ENCODE measurements at regions not wholly inside any gene's neighbourhood (a gene's known extent, or its start where the extent isn't known, plus 50 kb on each side); places are given as distances from the start of the nearest gene placed in this dataset.
"Not testable (repeated sequence)": the region's sequence is repeated elsewhere in the genome, so short reads cannot be mapped to it uniquely, and the experiment has no call there.

DNA sequence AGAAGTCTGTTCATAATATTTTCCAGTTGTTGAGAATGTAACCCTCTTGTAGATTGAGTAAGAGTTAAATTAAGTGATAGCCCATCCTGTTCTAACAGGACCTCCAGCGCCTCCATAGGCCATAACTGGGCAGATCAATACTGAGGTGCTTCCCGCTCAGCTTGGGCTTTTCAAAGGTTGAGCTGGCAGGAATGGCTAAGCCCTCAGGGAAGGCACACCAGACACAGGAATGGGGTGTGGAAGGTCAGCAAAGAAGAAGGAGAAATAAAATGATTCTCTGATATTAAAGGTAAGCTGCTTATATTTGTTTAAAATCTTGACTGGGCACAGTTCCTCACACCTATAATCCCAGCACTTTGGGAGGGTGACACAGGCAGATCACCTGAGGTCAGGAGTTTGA lies 737.8 kb upstream of the TPTE start:
- H3K4me3 ChIP-seq; H3K27me3 ChIP-seq (ENCODE audit: low read depth); in situ Hi-C loops (cut with MboI; ENCODE audit: low sequenced_read_pairs); H3K4me1 ChIP-seq; H3K36me3 ChIP-seq (replicated peaks); H3K9me3 ChIP-seq; DNase-seq (ENCODE audit: low spot score in 2 of 2): not testable (repeated sequence)

DNA sequence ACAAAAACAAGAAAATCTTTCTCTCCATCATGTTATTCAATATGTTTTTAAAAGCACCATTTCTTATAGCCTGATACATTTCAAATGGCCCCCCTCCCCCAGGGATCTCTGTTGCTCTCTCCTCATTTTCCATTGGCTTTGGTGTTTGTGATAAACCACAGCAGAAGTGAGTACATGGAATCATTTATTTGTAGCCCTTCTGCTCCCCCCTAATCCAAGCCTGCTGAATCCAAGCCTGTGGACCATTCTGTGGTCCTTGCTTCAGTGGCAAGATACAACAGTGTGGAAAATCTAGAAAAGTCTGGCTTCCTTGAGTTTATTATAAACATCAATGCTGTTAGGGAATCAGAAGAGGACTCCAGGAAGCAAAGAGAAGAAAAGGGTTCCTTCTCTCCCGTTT lies 737.2 kb upstream of the TPTE start:
- H3K9me3 ChIP-seq; H3K4me3 ChIP-seq; H3K4me1 ChIP-seq; H3K27me3 ChIP-seq (ENCODE audit: low read depth); in situ Hi-C loops (cut with MboI; ENCODE audit: low sequenced_read_pairs); H3K36me3 ChIP-seq (replicated peaks); DNase-seq (ENCODE audit: low spot score in 2 of 2): not testable (repeated sequence)

DNA sequence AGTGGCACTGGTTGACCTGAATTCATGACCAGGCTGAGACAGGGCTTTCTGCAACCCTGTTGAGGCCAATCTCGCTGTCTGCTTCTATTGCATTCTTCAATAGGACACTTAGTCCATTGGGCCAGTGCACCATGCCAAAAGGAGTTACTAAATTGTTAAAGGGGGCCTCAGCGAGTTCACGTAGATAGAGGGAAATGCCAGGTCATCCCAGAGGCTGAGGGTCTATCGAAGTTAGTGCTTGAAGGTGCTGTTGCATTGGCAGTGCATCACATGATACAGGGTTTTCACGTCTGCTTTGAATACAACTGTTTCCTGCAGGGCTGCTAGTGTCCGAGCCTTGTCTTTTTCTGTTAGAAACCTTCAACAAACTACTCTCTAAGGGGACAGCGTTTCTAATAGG lies 735.3 kb upstream of the TPTE start:
- DNase-seq (ENCODE audit: low spot score in 2 of 2); H3K27me3 ChIP-seq (ENCODE audit: low read depth); H3K4me3 ChIP-seq; H3K4me1 ChIP-seq; H3K36me3 ChIP-seq (replicated peaks); in situ Hi-C loops (cut with MboI; ENCODE audit: low sequenced_read_pairs): not testable (repeated sequence)
- H3K9me3 ChIP-seq: peaks cover 13% of the 10 kb centered on the region

DNA sequence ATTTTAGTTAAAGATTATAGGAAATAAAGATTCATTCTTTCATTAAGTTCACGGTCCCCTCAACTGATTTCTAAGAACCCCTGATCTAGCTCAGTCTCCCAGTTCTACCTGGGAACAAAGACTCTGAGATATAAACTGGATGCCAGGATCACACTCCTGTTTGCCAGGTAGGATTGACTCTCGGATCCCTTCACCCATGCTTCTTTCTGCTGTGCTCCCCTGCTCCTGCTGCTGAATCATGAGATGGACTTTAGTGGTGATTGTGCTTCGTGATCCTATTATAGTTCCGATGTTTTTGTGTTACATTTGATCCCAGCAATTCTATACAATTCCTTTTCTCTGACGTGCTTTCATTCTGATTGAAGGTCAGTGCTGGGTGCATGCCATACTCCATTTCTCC lies 733.1 kb upstream of the TPTE start:
- in situ Hi-C loops (cut with MboI; ENCODE audit: low sequenced_read_pairs); H3K4me3 ChIP-seq; DNase-seq (ENCODE audit: low spot score in 2 of 2); H3K27me3 ChIP-seq (ENCODE audit: low read depth); H3K36me3 ChIP-seq (replicated peaks); H3K4me1 ChIP-seq: not testable (repeated sequence)
- H3K9me3 ChIP-seq: peaks cover 14% of the 10 kb centered on the region

GRCh38 chr21:9790354-9790753 lies 731.0 kb upstream of the TPTE start:
- H3K4me3 ChIP-seq; H3K4me1 ChIP-seq; H3K27me3 ChIP-seq (ENCODE audit: low read depth); H3K36me3 ChIP-seq (replicated peaks); in situ Hi-C loops (cut with MboI; ENCODE audit: low sequenced_read_pairs); DNase-seq (ENCODE audit: low spot score in 2 of 2): not testable (repeated sequence)
- peaks cover 18% of the 10 kb centered on the region for H3K9me3 ChIP-seq

DNA sequence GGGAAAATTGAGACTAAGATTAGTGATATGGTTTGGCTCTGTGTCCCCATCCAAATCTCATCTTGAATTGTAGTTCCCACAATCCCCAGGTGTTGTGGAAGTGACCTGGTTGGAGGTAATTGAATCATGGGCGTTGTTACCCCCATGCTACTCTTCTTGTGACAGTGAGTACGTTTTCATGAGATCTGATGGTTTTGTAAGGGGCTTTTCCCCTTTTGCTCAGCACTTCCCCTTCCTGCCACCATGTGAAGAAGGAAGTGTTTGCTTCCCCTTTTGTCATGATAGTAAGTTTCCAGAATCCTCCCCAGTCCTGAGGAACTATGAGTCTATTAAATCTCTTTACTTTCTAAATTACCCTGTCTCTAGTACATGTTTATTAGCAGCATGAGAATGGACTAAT lies 729.9 kb upstream of the TPTE start:
- in situ Hi-C loops (cut with MboI; ENCODE audit: low sequenced_read_pairs); H3K4me1 ChIP-seq; H3K36me3 ChIP-seq (replicated peaks); DNase-seq (ENCODE audit: low spot score in 2 of 2); H3K27me3 ChIP-seq (ENCODE audit: low read depth); H3K4me3 ChIP-seq: not testable (repeated sequence)
- peaks cover 18% of the 10 kb centered on the region for H3K9me3 ChIP-seq

- in situ Hi-C loops (cut with MboI; ENCODE audit: low sequenced_read_pairs): not testable (repeated sequence)
Measured at GRCh38 chr21:9795291-9795690, 726.1 kb upstream of the TPTE start.

DNA sequence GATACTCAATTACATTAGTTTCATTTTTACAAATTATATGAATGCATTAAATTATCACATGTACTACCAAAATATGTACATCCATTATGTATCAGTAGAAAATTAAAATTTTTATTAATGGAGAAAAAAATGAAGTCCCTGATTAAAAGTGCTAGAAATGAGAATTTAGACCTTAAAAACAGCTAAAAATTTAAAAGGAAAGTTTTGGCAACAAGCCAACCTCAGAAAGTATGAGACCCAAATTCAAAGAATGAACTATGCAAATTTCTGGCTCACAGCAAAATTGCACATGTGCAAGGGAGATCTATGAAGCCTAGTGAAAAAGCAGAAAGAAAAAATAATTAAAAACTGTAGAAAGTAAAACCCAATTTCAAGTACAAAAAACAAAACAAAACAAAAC lies 725.1 kb upstream of the TPTE start:
- in situ Hi-C loops (cut with MboI; ENCODE audit: low sequenced_read_pairs); DNase-seq (ENCODE audit: low spot score in 2 of 2): not testable (repeated sequence)
- peaks cover 11% of the 10 kb centered on the region for H3K9me3 ChIP-seq

More at GRCh38 chr21:9795291-9795690, 726.1 kb upstream of the TPTE start:
- H3K4me3 ChIP-seq; H3K4me1 ChIP-seq; H3K27me3 ChIP-seq (ENCODE audit: low read depth); H3K36me3 ChIP-seq (replicated peaks); DNase-seq (ENCODE audit: low spot score in 2 of 2): not testable (repeated sequence)
- peaks cover 11% of the 10 kb centered on the region for H3K9me3 ChIP-seq

GRCh38 chr21:9807675-9808074 lies 713.7 kb upstream of the TPTE start:
- H3K4me1 ChIP-seq; DNase-seq (ENCODE audit: low spot score in 2 of 2); H3K9me3 ChIP-seq; H3K27me3 ChIP-seq (ENCODE audit: low read depth); H3K4me3 ChIP-seq; in situ Hi-C loops (cut with MboI; ENCODE audit: low sequenced_read_pairs); H3K36me3 ChIP-seq (replicated peaks): not testable (repeated sequence)

More for the DNA sequence above, 725.1 kb upstream of the TPTE start:
- not testable (repeated sequence) for H3K27me3 ChIP-seq (ENCODE audit: low read depth); H3K36me3 ChIP-seq (replicated peaks); H3K4me1 ChIP-seq; H3K4me3 ChIP-seq

DNA sequence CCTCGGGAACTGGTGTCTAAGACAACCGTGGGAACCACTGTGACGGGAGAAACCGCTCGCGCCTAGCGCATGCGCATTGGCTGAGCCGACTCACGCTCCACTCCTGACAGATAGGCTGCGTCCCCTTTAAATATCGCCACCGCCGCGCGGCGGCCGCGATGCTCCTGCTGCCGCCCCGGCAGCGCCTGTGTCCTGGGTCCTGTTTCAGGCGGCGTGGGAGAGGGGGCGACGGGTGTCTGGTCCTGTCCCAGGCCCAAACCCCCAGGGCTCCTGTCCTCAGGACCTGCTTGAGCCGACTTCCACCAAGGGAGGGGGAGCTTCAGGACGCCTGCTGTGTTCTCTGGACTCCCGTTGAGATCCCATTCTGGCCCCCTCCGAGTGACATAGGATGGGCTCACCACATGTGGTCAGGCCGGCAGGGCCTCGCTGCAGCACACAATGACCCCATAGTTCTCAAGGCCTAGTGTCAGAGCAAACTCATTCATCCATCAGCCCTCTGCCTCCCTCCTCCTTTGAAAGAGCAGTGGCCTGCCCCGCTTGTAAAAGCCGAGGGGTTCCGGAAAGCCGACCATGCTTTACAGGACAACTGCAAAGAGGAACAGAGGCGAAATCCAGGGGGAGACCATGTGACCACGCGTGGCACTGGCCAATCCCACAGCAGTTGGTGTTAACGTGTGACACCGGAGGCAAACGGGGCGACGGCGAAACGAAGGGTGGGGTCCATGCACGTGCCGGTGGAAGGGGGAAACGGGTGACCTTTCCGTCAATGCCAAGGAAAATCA lies 710.0 kb upstream of the TPTE start:
- H3K4me3 ChIP-seq; H3K4me1 ChIP-seq; H3K27me3 ChIP-seq (ENCODE audit: low read depth); H3K9me3 ChIP-seq; DNase-seq (ENCODE audit: low spot score in 2 of 2); H3K36me3 ChIP-seq (replicated peaks); in situ Hi-C loops (cut with MboI; ENCODE audit: low sequenced_read_pairs): not testable (repeated sequence)

GRCh38 chr21:9812507-9812906 lies 708.9 kb upstream of the TPTE start:
- in situ Hi-C loops (cut with MboI; ENCODE audit: low sequenced_read_pairs); H3K27me3 ChIP-seq (ENCODE audit: low read depth); H3K4me1 ChIP-seq; H3K36me3 ChIP-seq (replicated peaks); H3K9me3 ChIP-seq; DNase-seq (ENCODE audit: low spot score in 2 of 2); H3K4me3 ChIP-seq: not testable (repeated sequence)

DNA sequence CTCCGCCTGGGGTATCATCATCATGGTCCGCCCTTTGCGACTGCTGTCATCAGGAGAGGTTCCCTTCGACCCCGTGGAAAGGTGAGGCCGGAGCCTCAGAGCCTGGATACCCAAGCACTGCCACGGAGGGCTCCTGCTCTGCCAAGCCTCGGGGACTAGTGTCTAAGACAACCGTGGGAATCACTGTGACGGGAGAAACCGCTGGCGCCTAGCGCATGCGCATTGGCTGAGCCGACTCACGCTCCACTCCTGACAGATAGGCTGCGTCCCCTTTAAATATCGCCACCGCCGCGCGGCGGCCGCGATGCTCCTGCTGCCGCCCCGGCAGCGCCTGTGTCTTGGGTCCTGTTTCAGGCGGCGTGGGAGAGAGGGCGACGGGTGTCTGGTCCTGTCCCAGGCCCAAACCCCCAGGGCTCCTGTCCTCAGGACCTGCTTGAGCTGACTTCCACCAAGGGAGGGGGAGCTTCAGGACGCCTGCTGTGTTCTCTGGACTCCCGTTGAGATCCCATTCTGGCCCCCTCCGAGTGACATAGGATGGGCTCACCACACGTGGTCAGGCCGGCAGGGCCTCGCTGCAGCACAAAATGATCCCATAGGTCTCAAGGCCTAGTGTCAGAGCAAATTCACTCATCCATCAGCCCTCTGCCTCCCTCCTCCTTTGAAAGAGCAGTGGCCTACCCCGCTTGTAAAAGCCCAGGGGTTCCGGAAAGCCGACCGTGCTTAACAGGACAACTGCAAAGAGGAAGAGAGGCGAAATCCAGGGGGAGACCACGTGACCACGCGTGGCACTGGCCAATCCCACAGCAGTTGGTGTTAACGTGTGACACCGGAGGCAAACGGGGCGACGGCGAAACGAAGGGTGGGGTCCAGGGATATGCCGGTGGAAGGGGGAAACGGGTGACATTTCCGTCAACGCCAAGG lies 707.2 kb upstream of the TPTE start:
- H3K4me1 ChIP-seq; H3K9me3 ChIP-seq; H3K4me3 ChIP-seq; H3K27me3 ChIP-seq (ENCODE audit: low read depth); DNase-seq (ENCODE audit: low spot score in 2 of 2); in situ Hi-C loops (cut with MboI; ENCODE audit: low sequenced_read_pairs); H3K36me3 ChIP-seq (replicated peaks): not testable (repeated sequence)

DNA sequence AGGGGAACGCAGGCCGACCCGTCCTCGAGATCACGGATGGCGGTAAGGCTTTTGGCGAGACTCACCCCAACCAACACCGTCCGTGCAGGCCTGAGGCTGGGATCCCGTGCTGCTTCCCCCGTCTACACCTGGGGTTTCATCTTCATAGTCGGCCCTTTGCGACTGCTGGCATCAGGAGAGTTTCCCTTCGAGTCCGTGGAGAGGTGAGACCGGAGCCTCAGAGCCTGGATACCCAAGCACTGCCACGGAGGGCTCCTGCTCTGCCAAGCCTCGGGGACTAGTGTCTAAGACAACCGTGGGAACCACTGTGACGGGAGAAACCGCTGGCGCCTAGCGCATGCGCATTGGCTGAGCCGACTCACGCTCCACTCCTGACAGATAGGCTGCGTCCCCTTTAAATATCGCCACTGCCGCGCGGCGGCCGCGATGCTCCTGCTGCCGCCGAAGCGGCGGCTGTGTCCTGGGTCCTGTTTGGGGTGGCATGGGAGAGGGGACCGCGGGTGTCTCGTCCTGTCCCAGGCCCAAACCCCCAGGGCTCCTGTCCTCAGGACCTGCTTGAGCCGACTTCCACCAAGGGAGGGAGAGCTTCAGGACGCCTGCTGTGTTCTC lies 706.1 kb upstream of the TPTE start:
- in situ Hi-C loops (cut with MboI; ENCODE audit: low sequenced_read_pairs); H3K36me3 ChIP-seq (replicated peaks); DNase-seq (ENCODE audit: low spot score in 2 of 2); H3K4me3 ChIP-seq; H3K4me1 ChIP-seq; H3K27me3 ChIP-seq (ENCODE audit: low read depth); H3K9me3 ChIP-seq: not testable (repeated sequence)

DNA sequence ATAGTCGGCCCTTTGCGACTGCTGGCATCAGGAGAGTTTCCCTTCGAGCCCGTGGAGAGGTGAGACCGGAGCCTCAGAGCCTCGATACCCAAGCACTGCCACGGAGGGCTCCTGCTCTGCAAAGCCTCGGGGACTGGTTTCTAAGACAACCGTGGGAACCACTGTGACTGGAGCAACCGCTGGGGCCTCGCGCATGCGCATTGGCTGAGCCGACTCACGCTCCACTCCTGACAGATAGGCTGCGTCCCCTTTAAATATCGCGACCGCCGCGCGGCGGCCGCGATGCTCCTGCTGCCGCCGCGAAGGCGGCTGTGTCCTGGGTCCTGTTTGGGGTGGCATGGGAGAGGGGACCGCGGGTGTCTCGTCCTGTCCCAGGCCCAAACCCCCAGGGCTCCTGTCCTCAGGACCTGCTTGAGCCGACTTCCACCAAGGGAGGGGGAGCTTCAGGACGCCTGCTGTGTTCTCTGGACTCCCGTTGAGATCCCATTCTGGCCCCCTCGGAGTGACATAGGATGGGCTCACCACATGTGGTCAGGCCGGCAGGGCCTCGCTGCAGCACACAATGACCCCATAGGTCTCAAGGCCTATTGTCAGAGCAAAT lies 704.5 kb upstream of the TPTE start:
- H3K4me1 ChIP-seq; in situ Hi-C loops (cut with MboI; ENCODE audit: low sequenced_read_pairs); H3K4me3 ChIP-seq; H3K27me3 ChIP-seq (ENCODE audit: low read depth); DNase-seq (ENCODE audit: low spot score in 2 of 2); H3K9me3 ChIP-seq; H3K36me3 ChIP-seq (replicated peaks): not testable (repeated sequence)
